Endothelial cell of umbilical vein (primary cell): ENCODE measurements at regions not wholly inside any gene's neighbourhood (a gene's known extent, or its start where the extent isn't known, plus 50 kb on each side); places are given as distances from the start of the nearest gene placed in this dataset.

Experiments used
- EZH2 ChIP-seq: IDR thresholded peaks from 2 replicates; pipeline ENCODE4 v1.6.1; 2012; ENCODE audit warnings: borderline replicate concordance, low read depth, mild to moderate bottlenecking, moderate library complexity, low read length, inconsistent platforms; ENCODE audit not compliant: severe bottlenecking
- FOS ChIP-seq: IDR thresholded peaks from 2 replicates; pipeline ENCODE4 v1.6.1; 2011; ENCODE audit warnings: mild to moderate bottlenecking, low read length, moderate library complexity, borderline replicate concordance; ENCODE audit not compliant: insufficient read depth
- GATA2 ChIP-seq: IDR thresholded peaks from 2 replicates; pipeline ENCODE4 v1.7.0; 2011; ENCODE audit warnings: low read depth, mild to moderate bottlenecking, moderate library complexity, mixed read lengths, low read length; ENCODE audit not compliant: insufficient read length, insufficient read depth
- JUN ChIP-seq: IDR thresholded peaks from 2 replicates; pipeline ENCODE4 v1.6.1; 2011; ENCODE audit warnings: borderline replicate concordance, low read depth; ENCODE audit not compliant: insufficient read length, insufficient read depth
- MYC ChIP-seq: IDR thresholded peaks from one replicate; pipeline ENCODE4 v1.6.1; 2011; ENCODE audit warnings: mild to moderate bottlenecking, low read depth, low read length
- POLR2A ChIP-seq: IDR thresholded peaks from 2 replicates; pipeline ENCODE4 v1.6.1; 2012; ENCODE audit warnings: low read depth, mild to moderate bottlenecking, control low read depth, low read length
- POLR2AphosphoS5 ChIP-seq: IDR thresholded peaks from 2 replicates; pipeline ENCODE4 v1.6.1; 2012; ENCODE audit warnings: low read depth, mild to moderate bottlenecking, control low read depth, low read length, moderate library complexity; ENCODE audit not compliant: insufficient read depth
- TF ChIP-seq, protein P1 (sequence below), 2 donors: IDR thresholded peaks; 1 replicate in 1 of 2; 2 replicates in 1 of 2; pipeline ENCODE4 v1.5.1; 2011; ENCODE audit warnings: low read length in 2 of 2, mild to moderate bottlenecking in 2 of 2, moderate library complexity in 2 of 2, control low read depth in 1 of 2, inconsistent platforms in 1 of 2, low read depth in 1 of 2; ENCODE audit not compliant: insufficient read depth in 1 of 2; ENCODE audit errors: extremely low read depth in 1 of 2
- TF ChIP-seq, protein P2 (sequence below): IDR thresholded peaks from 2 replicates; pipeline ENCODE4 v1.6.1; 2011; ENCODE audit not compliant: insufficient read depth, insufficient read length

DNA sequence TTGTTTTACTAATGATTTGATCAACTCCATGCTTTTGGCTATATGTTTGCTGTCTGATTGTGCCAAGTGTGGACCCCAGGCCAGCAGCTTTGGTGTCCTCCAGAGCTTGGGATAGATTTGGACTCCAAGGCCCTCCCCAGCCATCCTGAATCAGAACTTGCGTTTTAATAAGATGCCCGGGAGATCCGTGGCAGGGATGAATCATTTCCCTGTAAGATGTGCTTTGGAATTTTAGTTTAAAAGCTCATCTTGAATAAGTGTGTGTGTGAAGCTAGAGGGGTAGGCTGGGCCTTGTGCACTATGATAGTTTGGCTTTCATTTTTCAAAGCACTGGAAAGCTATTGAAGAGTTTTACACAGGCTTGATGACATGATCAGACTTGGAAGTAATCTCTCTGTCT is 66.2 kb upstream of the SDK1 start:
- TF ChIP-seq, protein P1, sequence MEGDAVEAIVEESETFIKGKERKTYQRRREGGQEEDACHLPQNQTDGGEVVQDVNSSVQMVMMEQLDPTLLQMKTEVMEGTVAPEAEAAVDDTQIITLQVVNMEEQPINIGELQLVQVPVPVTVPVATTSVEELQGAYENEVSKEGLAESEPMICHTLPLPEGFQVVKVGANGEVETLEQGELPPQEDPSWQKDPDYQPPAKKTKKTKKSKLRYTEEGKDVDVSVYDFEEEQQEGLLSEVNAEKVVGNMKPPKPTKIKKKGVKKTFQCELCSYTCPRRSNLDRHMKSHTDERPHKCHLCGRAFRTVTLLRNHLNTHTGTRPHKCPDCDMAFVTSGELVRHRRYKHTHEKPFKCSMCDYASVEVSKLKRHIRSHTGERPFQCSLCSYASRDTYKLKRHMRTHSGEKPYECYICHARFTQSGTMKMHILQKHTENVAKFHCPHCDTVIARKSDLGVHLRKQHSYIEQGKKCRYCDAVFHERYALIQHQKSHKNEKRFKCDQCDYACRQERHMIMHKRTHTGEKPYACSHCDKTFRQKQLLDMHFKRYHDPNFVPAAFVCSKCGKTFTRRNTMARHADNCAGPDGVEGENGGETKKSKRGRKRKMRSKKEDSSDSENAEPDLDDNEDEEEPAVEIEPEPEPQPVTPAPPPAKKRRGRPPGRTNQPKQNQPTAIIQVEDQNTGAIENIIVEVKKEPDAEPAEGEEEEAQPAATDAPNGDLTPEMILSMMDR (IDR thresholded peaks at IDR 0.05; ENCODE audit: extremely low read depth in 1 of 2, insufficient read depth in 1 of 2, low read depth in 1 of 2, low read length in 2 of 2) = no peak
- no peak for TF ChIP-seq POLR2A
- no peak for TF ChIP-seq POLR2AphosphoS5
- TF ChIP-seq GATA2 = no peak
- TF ChIP-seq, protein P2, sequence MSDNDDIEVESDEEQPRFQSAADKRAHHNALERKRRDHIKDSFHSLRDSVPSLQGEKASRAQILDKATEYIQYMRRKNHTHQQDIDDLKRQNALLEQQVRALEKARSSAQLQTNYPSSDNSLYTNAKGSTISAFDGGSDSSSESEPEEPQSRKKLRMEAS = no peak
- TF ChIP-seq EZH2 = no peak
- no peak for TF ChIP-seq FOS
- TF ChIP-seq MYC = no peak
- no peak for TF ChIP-seq JUN
